Kidney epithelial cell (primary cell): ENCODE measurements at regions not wholly inside any gene's neighbourhood (a gene's known extent, or its start where the extent isn't known, plus 50 kb on each side); places are given as distances from the start of the nearest gene placed in this dataset.

ENCODE experiments used
- DNase-seq: peaks from one replicate; pipeline ENCODE4 v3.0.0-alpha.2; 2010; ENCODE audit warnings: low read depth
- H3K27me3 ChIP-seq: 2 replicates; pipeline ENCODE4 v1.6.0; 2011; ENCODE audit warnings: low read length; ENCODE audit not compliant: control insufficient read depth, insufficient read depth
- H3K36me3 ChIP-seq: 2 replicates; pipeline ENCODE4 v1.5.1; 2011; ENCODE audit warnings: low read length; ENCODE audit not compliant: control insufficient read depth, insufficient read depth
- H3K4me3 ChIP-seq: 2 replicates; pipeline ENCODE4 v1.5.1; 2011; ENCODE audit warnings: low read depth, mild to moderate bottlenecking, control low read depth, low read length
- TF ChIP-seq, protein P1 (sequence below): IDR thresholded peaks from 2 replicates; pipeline ENCODE4 v1.5.1; 2011; ENCODE audit warnings: mild to moderate bottlenecking, moderate library complexity, low read length, control low read depth, inconsistent platforms; ENCODE audit not compliant: insufficient read depth, poor library complexity, severe bottlenecking

DNA sequence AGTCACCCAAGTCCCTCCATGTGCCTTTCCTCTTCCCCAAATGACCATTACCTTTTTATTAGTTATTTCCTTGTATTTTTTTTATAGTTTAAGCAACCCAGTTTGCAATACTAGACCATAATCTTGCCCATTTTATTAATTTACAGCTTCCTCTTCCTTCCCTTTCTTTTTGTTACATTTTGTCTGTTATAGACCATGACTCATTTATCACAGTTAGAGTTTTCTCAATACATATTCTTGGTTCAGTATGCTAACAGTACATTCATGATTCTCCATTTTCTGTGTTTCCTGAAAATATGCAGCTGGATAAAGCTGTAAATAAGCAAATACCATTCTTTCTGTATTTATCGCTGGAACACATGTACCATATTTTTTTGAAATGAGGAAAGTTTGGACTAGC is 376.7 kb upstream of the RAG2 start:
- TF ChIP-seq, protein P1, sequence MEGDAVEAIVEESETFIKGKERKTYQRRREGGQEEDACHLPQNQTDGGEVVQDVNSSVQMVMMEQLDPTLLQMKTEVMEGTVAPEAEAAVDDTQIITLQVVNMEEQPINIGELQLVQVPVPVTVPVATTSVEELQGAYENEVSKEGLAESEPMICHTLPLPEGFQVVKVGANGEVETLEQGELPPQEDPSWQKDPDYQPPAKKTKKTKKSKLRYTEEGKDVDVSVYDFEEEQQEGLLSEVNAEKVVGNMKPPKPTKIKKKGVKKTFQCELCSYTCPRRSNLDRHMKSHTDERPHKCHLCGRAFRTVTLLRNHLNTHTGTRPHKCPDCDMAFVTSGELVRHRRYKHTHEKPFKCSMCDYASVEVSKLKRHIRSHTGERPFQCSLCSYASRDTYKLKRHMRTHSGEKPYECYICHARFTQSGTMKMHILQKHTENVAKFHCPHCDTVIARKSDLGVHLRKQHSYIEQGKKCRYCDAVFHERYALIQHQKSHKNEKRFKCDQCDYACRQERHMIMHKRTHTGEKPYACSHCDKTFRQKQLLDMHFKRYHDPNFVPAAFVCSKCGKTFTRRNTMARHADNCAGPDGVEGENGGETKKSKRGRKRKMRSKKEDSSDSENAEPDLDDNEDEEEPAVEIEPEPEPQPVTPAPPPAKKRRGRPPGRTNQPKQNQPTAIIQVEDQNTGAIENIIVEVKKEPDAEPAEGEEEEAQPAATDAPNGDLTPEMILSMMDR = no peak
- no peak for DNase-seq
- Histone ChIP-seq H3K27me3 (no peaks in the 10 kb centered on the region), H3K4me3 (no peak overlapping the region), H3K36me3 (no peaks in the 10 kb centered on the region)

DNA sequence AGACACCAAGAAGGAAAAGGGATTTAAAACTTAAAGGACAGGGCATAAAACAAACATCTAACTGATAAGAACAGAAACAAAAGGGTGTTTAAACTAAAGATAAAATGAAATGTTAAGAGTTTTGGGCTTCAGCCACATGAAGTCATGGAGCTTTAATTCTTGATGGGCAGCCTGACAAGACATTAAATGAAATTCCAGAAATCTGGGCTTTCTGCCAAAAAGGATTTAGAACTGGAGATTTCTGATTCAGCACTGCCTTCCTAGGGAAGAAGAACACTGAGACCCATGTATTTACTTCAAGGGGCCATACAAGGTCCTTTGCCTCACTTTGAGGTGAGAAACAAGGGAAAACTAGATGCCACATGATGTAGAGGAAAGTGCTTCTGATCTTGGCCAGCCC is 355.9 kb upstream of the RAG2 start:
- Histone ChIP-seq H3K36me3 (no peaks in the 10 kb centered on the region), H3K27me3 (no peaks in the 10 kb centered on the region), H3K4me3 (no peak overlapping the region)
- TF ChIP-seq, protein P1 = no peak
- no peak for DNase-seq

DNA sequence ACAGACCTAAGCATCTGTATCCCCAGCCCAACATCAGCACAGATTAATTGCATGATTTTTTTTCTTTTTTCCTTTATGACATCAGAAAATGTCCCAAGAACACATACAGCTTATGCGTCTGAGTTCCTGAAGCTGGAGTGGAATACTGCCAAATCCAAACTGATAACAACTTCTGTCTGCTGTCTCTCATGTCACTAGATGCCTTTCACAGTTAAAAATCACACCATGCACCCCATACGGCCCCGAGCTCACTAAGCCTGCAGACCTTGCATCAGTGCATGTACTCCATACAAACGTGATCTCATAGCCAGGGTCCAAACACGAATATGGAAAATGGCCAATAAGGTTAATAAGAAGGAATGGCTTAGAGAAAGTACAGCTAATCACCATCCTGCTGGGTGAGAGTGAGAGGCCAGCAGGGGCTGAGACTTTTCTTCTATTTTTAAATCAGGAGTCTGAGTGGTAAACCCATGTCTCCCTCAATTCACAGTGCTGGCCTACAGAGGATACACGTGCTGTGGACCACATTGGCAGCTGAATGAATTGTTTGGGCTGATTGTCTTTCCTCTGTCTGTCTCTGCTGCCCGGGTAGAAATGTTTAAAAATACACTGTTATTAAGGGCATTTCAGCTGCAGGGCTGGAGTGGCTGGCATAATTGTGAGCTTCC is 350.6 kb upstream of the RAG2 start:
- TF ChIP-seq, protein P1 = no peak
- Histone ChIP-seq H3K36me3 (no peaks in the 10 kb centered on the region), H3K4me3 (no peak overlapping the region), H3K27me3 (no peaks in the 10 kb centered on the region)
- no peak for DNase-seq

DNA sequence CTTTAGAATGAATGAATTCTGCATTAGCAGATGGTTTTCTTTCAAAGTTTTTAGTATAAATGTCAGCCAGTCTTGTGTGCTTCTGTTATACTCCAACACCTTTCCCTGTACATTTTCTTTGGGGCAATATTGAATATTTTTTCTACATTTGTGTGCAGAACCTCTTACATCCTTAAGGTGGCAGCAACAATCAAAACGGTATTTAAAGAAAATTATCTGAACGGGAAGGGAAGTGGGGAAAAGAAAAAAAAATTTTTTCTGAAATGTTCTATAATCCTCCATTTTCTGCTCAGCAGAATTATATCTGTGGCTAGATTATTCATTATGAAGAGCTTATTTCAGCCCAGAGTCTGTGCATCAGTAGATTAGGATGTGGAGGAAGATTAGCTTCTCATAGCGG is 347.3 kb upstream of the RAG2 start:
- H3K27me3 ChIP-seq = no peaks in the 10 kb centered on the region
- H3K4me3 ChIP-seq = no peak overlapping the region
- H3K36me3 ChIP-seq = no peaks in the 10 kb centered on the region
- TF ChIP-seq, protein P1 = peak; percentile 45
- DNase-seq = no peak

DNA sequence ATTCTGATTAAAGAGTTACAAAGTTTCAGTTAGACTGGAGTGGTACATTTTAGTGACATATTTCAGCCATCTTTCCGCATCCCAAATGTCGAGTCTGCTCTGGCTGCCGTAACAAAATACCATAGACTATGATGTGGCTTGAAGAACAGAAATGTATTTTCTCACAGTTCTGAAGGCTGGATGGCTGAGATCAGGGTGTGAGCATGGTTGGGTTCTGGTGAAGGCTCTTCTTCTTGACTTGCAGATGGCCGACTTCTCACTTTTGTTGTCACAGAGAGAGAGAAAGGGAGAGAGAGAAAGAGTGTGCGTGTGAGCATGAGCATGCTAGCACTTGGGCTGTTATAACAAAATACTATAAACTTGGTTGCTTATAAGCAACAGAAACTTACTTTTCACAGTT is 335.4 kb upstream of the RAG2 start:
- TF ChIP-seq, protein P1 = no peak
- Histone ChIP-seq H3K27me3 (no peaks in the 10 kb centered on the region), H3K36me3 (no peaks in the 10 kb centered on the region), H3K4me3 (no peak overlapping the region)
- no peak for DNase-seq

DNA sequence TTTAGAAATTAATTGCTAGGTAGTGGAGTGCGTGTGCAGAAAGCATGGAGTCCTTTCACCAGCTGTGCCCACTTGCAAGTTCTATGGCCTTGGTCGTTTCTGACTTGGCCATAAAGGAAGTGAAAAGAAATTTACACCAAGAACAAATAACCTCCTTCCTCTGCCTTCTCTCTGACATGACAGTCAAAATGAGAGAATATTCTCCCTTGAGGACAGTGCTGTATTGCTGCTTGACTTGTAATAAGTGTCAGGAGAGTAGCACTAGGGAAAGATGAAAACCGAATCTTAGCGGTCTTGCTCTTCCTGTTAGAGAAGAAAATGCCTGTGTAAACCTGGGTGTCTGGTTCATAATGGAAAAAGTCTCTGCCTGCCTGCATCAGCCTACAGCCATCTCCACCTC is 333.1 kb upstream of the RAG2 start:
- Histone ChIP-seq H3K27me3 (no peaks in the 10 kb centered on the region), H3K4me3 (no peak overlapping the region), H3K36me3 (no peaks in the 10 kb centered on the region)
- TF ChIP-seq, protein P1 = no peak
- no peak for DNase-seq
